ENCODE measurements at regions not wholly inside any gene's neighbourhood (a gene's known extent, or its start where the extent isn't known, plus 50 kb on each side); places are given as distances from the start of the nearest gene placed in this dataset.

DNA sequence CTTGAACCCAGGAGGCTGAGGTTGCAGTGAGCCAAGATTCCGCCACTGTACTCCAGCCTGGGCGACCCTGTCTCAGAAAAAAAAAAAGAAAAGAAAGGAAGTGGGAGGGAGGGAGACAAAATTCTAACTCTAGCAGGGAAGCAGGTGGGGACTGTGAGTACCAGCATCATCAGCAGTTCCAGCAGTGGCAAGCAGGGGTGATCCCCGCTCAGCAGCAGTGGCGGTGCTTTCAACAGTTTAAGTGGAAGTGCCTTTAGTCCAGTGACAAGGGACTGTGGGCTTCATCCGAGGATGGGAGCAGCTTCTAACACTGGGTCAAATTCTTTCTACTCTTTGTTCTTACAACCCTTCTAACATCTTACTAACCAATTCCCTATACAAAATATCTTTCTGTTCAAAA is 858.1 kb upstream of the ADAMTS5 start:
- no peak for TF ChIP-seq EZH2 (IDR thresholded peaks at IDR 0.05; ENCODE audit: borderline replicate concordance)
- TF ChIP-seq, protein P1, sequence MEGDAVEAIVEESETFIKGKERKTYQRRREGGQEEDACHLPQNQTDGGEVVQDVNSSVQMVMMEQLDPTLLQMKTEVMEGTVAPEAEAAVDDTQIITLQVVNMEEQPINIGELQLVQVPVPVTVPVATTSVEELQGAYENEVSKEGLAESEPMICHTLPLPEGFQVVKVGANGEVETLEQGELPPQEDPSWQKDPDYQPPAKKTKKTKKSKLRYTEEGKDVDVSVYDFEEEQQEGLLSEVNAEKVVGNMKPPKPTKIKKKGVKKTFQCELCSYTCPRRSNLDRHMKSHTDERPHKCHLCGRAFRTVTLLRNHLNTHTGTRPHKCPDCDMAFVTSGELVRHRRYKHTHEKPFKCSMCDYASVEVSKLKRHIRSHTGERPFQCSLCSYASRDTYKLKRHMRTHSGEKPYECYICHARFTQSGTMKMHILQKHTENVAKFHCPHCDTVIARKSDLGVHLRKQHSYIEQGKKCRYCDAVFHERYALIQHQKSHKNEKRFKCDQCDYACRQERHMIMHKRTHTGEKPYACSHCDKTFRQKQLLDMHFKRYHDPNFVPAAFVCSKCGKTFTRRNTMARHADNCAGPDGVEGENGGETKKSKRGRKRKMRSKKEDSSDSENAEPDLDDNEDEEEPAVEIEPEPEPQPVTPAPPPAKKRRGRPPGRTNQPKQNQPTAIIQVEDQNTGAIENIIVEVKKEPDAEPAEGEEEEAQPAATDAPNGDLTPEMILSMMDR (IDR thresholded peaks at IDR 0.05; ENCODE audit: poor library complexity) = no peak
- no peak for TF ChIP-seq EZH2phosphoT487 (IDR thresholded peaks at IDR 0.05; ENCODE audit: low read depth, severe bottlenecking, unreplicated experiment)
- no peak for DNase-seq (ENCODE audit: low spot score)
- H3K4me2 ChIP-seq = no peak overlapping the region
- no peaks in the 10 kb centered on the region for H3K27me3 ChIP-seq
- no peaks in the 10 kb centered on the region for H3K9me2 ChIP-seq (replicated peaks; ENCODE audit: insufficient read depth)
- H3K36me3 ChIP-seq (replicated peaks; ENCODE audit: insufficient read depth, low read depth) = no peaks in the 10 kb centered on the region
- 87% methylated on average over 5 of the region's 5 CpGs for WGBS (ENCODE audit: low lambda C conversion rate, missing lambda C conversion rate)
- H4K20me1 ChIP-seq (ENCODE audit: insufficient read depth, poor library complexity, severe bottlenecking) = no peaks in the 10 kb centered on the region
- no peaks in the 10 kb centered on the region for H3K4me1 ChIP-seq (ENCODE audit: insufficient read depth)
- no peaks in the 10 kb centered on the region for H3K79me2 ChIP-seq
- no peaks in the 10 kb centered on the region for H3K9me3 ChIP-seq (ENCODE audit: low read depth)
- H3K4me3 ChIP-seq = no peak overlapping the region
- H3K27ac ChIP-seq = no peak overlapping the region
- no peak overlapping the region for H2AFZ ChIP-seq

DNA sequence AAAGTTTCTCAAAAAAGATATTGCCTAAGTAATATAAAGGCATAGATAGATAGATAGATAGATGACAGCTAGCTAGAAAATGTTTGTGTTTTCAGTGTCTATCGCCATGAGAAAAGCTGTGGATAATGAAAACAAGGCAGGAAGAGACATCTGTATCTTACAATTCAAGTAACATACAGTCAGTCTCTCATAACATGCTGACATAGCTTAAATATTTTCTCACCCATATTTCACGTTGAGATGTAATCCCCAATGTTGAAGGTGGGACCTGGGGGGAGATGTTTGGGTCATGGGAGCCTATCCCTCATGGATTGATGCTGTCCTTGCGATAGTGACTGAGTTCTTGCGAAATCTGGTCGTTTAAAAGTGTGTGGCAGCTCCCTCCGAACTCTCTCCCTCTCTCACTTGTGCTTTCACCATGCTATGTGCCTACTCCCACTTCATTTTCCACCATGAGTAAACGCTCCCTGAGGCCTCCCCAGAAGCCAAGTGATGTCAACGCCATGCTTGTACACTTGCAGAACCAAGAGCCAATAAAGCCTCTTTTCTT is 856.8 kb upstream of the ADAMTS5 start:
- no peaks in the 10 kb centered on the region for H3K79me2 ChIP-seq
- WGBS (ENCODE audit: low lambda C conversion rate, missing lambda C conversion rate) = 89% methylated on average over 8 of the region's 8 CpGs
- peaks cover 6% of the 10 kb centered on the region for H3K4me1 ChIP-seq (ENCODE audit: insufficient read depth)
- no peak overlapping the region for H3K27ac ChIP-seq
- H3K4me3 ChIP-seq = no peak overlapping the region
- H3K27me3 ChIP-seq = no peaks in the 10 kb centered on the region
- no peaks in the 10 kb centered on the region for H3K9me3 ChIP-seq (ENCODE audit: low read depth)
- no peak for DNase-seq (ENCODE audit: low spot score)
- TF ChIP-seq EZH2phosphoT487 (IDR thresholded peaks at IDR 0.05; ENCODE audit: low read depth, severe bottlenecking, unreplicated experiment) (no peak), EZH2 (IDR thresholded peaks at IDR 0.05; ENCODE audit: borderline replicate concordance) (no peak)
- TF ChIP-seq, protein P1 (IDR thresholded peaks at IDR 0.05; ENCODE audit: poor library complexity) = no peak
- no peak overlapping the region for H3K4me2 ChIP-seq
- H3K9me2 ChIP-seq (replicated peaks; ENCODE audit: insufficient read depth) = no peaks in the 10 kb centered on the region
- no peak overlapping the region for H2AFZ ChIP-seq
- H3K36me3 ChIP-seq (replicated peaks; ENCODE audit: insufficient read depth, low read depth) = no peaks in the 10 kb centered on the region
- H4K20me1 ChIP-seq (ENCODE audit: insufficient read depth, poor library complexity, severe bottlenecking) = no peaks in the 10 kb centered on the region

DNA sequence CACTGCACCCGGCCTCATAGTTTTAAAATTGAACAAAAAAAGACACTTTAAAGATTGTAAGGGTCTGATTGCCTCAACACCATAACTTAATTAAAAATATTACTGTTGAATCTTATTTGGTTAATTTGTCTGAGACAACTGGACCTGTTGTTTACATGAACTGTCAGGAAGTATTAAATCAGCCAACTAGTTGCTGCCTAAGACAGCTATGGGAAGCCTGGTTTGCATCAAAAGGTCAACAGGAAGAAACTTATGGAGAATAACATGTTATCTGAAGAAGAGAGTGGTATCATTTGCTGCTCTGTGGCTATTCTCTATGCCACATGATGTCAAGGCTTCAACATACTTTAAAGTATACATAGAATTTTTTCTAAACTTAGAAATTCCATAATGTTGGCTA is 853.5 kb upstream of the ADAMTS5 start:
- H3K27ac ChIP-seq = no peak overlapping the region
- WGBS (ENCODE audit: low lambda C conversion rate, missing lambda C conversion rate) = 82% methylated on average over 1 of the region's 1 CpG
- H4K20me1 ChIP-seq (ENCODE audit: insufficient read depth, poor library complexity, severe bottlenecking) = no peaks in the 10 kb centered on the region

DNA sequence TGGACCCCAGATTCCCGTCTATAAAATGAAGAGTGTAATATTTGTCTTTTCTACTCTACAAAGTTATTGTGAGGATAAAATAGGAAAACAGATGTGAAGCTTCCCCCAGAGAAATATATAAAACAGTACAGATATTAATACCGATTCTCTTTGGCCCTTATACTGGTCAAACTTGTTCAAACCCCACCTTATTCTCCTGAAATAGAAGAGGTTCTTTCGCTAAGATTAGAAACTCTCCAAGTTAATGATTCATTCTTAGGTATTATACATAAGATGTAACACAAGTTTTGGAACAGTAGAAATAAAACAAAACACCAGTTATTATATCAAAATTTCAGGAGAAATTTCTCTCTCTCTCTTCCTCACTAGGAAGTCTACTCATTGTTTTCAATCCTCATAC is 852.4 kb upstream of the ADAMTS5 start:
- Histone ChIP-seq H3K36me3 (replicated peaks; ENCODE audit: insufficient read depth, low read depth) (no peaks in the 10 kb centered on the region), H3K4me1 (ENCODE audit: insufficient read depth) (peaks cover 15% of the 10 kb centered on the region), H2AFZ (no peak overlapping the region), H3K27me3 (no peaks in the 10 kb centered on the region), H3K79me2 (no peaks in the 10 kb centered on the region), H3K9me3 (ENCODE audit: low read depth) (no peaks in the 10 kb centered on the region), H3K4me3 (no peak overlapping the region), H3K4me2 (no peak overlapping the region), H3K9me2 (replicated peaks; ENCODE audit: insufficient read depth) (no peaks in the 10 kb centered on the region), H3K27ac (peak overlapping the region; percentile 84), H4K20me1 (ENCODE audit: insufficient read depth, poor library complexity, severe bottlenecking) (no peaks in the 10 kb centered on the region)
- DNase-seq (ENCODE audit: low spot score) = no peak
- TF ChIP-seq EZH2phosphoT487 (IDR thresholded peaks at IDR 0.05; ENCODE audit: low read depth, severe bottlenecking, unreplicated experiment) (no peak), EZH2 (IDR thresholded peaks at IDR 0.05; ENCODE audit: borderline replicate concordance) (no peak)
- TF ChIP-seq, protein P1 (IDR thresholded peaks at IDR 0.05; ENCODE audit: poor library complexity) = no peak
- 81% methylated on average over 3 of the region's 3 CpGs for WGBS (ENCODE audit: low lambda C conversion rate, missing lambda C conversion rate)

More for the DNA sequence above, 853.5 kb upstream of the ADAMTS5 start:
- Histone ChIP-seq H3K4me1 (ENCODE audit: insufficient read depth) (peaks cover 15% of the 10 kb centered on the region), H3K4me3 (no peak overlapping the region), H3K9me2 (replicated peaks; ENCODE audit: insufficient read depth) (no peaks in the 10 kb centered on the region), H3K79me2 (no peaks in the 10 kb centered on the region), H3K4me2 (no peak overlapping the region), H3K36me3 (replicated peaks; ENCODE audit: insufficient read depth, low read depth) (no peaks in the 10 kb centered on the region), H3K9me3 (ENCODE audit: low read depth) (no peaks in the 10 kb centered on the region), H3K27me3 (no peaks in the 10 kb centered on the region), H2AFZ (no peak overlapping the region)
- DNase-seq (ENCODE audit: low spot score) = no peak
- TF ChIP-seq EZH2 (IDR thresholded peaks at IDR 0.05; ENCODE audit: borderline replicate concordance) = no peak
